Gastrocnemius medialis (tissue), 4 donors: ENCODE measurements at regions not wholly inside any gene's neighbourhood (a gene's known extent, or its start where the extent isn't known, plus 50 kb on each side); places are given as distances from the start of the nearest gene placed in this dataset.

ENCODE experiments used
- ATAC-seq, 2 donors: fragments of 150-250 bp; one replicate each; pipeline ENCODE4 v1.9.1; 2016
- DNase-seq, 2 donors: peaks; one replicate each; pipeline ENCODE4 v3.0.0-alpha.2; 2019
- H3K27ac ChIP-seq, 4 donors: fragments of 200-600 bp; sonication (generic); 1 replicate in 1 of 4; 2 replicates in 3 of 4; pipeline ENCODE4 v1.5.1; 2016 to 2018; ENCODE audit warnings: mild to moderate bottlenecking in 2 of 4, moderate library complexity in 1 of 4
- H3K27me3 ChIP-seq, 3 donors: fragments of 200-600 bp; sonication (generic) in 2 of 3; 1 replicate in 1 of 3; 2 replicates in 2 of 3; pipeline versions ENCODE4 v1.5.1 to v1.6.0; 2016 to 2019; ENCODE audit warnings: mild to moderate bottlenecking in 1 of 3, moderate library complexity in 1 of 3
- H3K36me3 ChIP-seq, 2 donors: fragments of 200-600 bp; sonication (generic) in 1 of 2; one replicate each; pipeline ENCODE4 v1.5.1; 2017 to 2018
- H3K4me1 ChIP-seq, 2 donors: fragments of 200-600 bp; sonication (generic) in 1 of 2; one replicate each; pipeline ENCODE4 v1.5.1; 2016 to 2017; ENCODE audit warnings: mild to moderate bottlenecking in 2 of 2
- H3K4me3 ChIP-seq, 4 donors: fragments of 200-600 bp; sonication (generic) in 3 of 4; 1 replicate in 1 of 4; 2 replicates in 3 of 4; pipeline ENCODE4 v1.5.1; 2016 to 2019; ENCODE audit warnings: mild to moderate bottlenecking in 2 of 4
- H3K9me3 ChIP-seq, 3 donors: fragments of 200-600 bp; sonication (generic) in 2 of 3; 1 replicate in 1 of 3; 2 replicates in 2 of 3; pipeline ENCODE4 v1.5.1; 2016 to 2019
- CTCF ChIP-seq, 5 experiments: fragments of 450-650 bp in 3 of 5; fragments of 200-600 bp in 2 of 5; sonication (generic) in 2 of 5; IDR thresholded peaks in 4 of 5; conservative IDR thresholded peaks in 1 of 5; 1 replicate in 4 of 5; 2 replicates in 1 of 5; pipeline ENCODE4 v1.5.1; 2016 to 2019; ENCODE audit warnings: antibody characterized with exemption in 5 of 5, mild to moderate bottlenecking in 3 of 5, moderate library complexity in 3 of 5
- POLR2A ChIP-seq, 2 donors: fragments of 450-650 bp; IDR thresholded peaks; one replicate each; pipeline ENCODE4 v1.6.1; 2017; ENCODE audit warnings: antibody characterized with exemption in 2 of 2, mild to moderate bottlenecking in 2 of 2, moderate library complexity in 2 of 2
- in situ Hi-C, 4 donors: fragments of 200-750 bp; cut with MboI; loops; one replicate each; pipeline versions ENCODE4 v1.15.0 to v1.8.0; 2017; ENCODE audit warnings: low sequenced_read_pairs in 4 of 4
- intact Hi-C: fragments of 100-400 bp; cut with DNase I; formaldehyde crosslinking; loops from one replicate; pipeline ENCODE4 v1.15.1; 2023; ENCODE audit warnings: low total_unique reads

- H3K36me3 ChIP-seq = no peaks in the 10 kb centered on the region
- H3K4me1 ChIP-seq = no peaks in the 10 kb centered on the region
- no peak overlapping the region for H3K27ac ChIP-seq
- ATAC-seq (no peak), DNase-seq (no peak)
- H3K4me3 ChIP-seq = no peak overlapping the region
- in situ Hi-C loops (loop anchor here in 3 of 4 donors (25.0 kb wide), 2 partner anchors 826 to 1126 kb away; partner anchors contain the start of gene MYCN (in 3 of the 3)), intact Hi-C loops (no loop called here)
- TF ChIP-seq POLR2A (IDR thresholded peaks at IDR 0.05) (no peak), CTCF (IDR thresholded peaks at IDR 0.05 in 4 of 5, conservative IDR thresholded peaks at IDR 0.05 in 1 of 5) (no peak)
- no peaks in the 10 kb centered on the region for H3K9me3 ChIP-seq
- no peaks in the 10 kb centered on the region for H3K27me3 ChIP-seq
These were observed 97.9 kb upstream of the CYRIA start for GRCh38 chr2:16763493-16763899.

- no peaks in the 10 kb centered on the region for H3K9me3 ChIP-seq
- in situ Hi-C loops (loop anchor here in 3 of 4 donors (25.0 kb wide), 2 partner anchors 826 to 1126 kb away; partner anchors contain the start of gene MYCN (in 3 of the 3)), intact Hi-C loops (no loop called here)
- H3K36me3 ChIP-seq = no peaks in the 10 kb centered on the region
- H3K27me3 ChIP-seq = no peaks in the 10 kb centered on the region
- TF ChIP-seq CTCF (IDR thresholded peaks at IDR 0.05 in 4 of 5, conservative IDR thresholded peaks at IDR 0.05 in 1 of 5) = no peak
- no peak for TF ChIP-seq POLR2A (IDR thresholded peaks at IDR 0.05)
- H3K4me3 ChIP-seq = no peak overlapping the region
- no peak for ATAC-seq
- H3K4me1 ChIP-seq = no peaks in the 10 kb centered on the region
- H3K27ac ChIP-seq = no peak overlapping the region
- DNase-seq = no peak
These were observed 97.4 kb upstream of the CYRIA start for GRCh38 chr2:16763056-16763455.

- Histone ChIP-seq H3K27ac (no peak overlapping the region), H3K36me3 (no peaks in the 10 kb centered on the region), H3K4me3 (no peak overlapping the region), H3K27me3 (no peaks in the 10 kb centered on the region), H3K9me3 (no peaks in the 10 kb centered on the region), H3K4me1 (no peaks in the 10 kb centered on the region)
- intact Hi-C loops (no loop called here), in situ Hi-C loops (loop anchor here in 3 of 4 donors (25.0 kb wide), 2 partner anchors 823 to 1123 kb away; partner anchors contain the start of gene MYCN (in 3 of the 3))
- ATAC-seq = no peak
- TF ChIP-seq CTCF (IDR thresholded peaks at IDR 0.05 in 4 of 5, conservative IDR thresholded peaks at IDR 0.05 in 1 of 5) (no peak), POLR2A (IDR thresholded peaks at IDR 0.05) (no peak)
- DNase-seq = no peak
These were observed 94.8 kb upstream of the CYRIA start for GRCh38 chr2:16760426-16760825.

- Histone ChIP-seq H3K4me1 (no peaks in the 10 kb centered on the region), H3K9me3 (no peaks in the 10 kb centered on the region), H3K36me3 (no peaks in the 10 kb centered on the region), H3K27ac (peak overlapping the region in 3 of 4 donors; percentile 28 to 57 (median 56)), H3K27me3 (no peaks in the 10 kb centered on the region), H3K4me3 (no peak overlapping the region)
- DNase-seq (peak; percentile 54 to 63), ATAC-seq (peak; percentile 82 to 95)
- TF ChIP-seq POLR2A (IDR thresholded peaks at IDR 0.05) (no peak), CTCF (IDR thresholded peaks at IDR 0.05 in 4 of 5, conservative IDR thresholded peaks at IDR 0.05 in 1 of 5) (peak; percentile 91 to 96 (median 94))
- intact Hi-C loops (loop anchor here (1.0 to 5.0 kb wide), 7 partner anchors 118 to 1120 kb away; partner anchors contain the start of gene MYCN), in situ Hi-C loops (loop anchor here in 3 of 4 donors (5.0 to 25.0 kb wide), 5 partner anchors 135 to 1120 kb away; partner anchors contain the start of gene MYCN (in 3 of the 3))
These were observed 91.4 kb upstream of the CYRIA start for GRCh38 chr2:16756831-16757644.
